ENCODE measurements at regions not wholly inside any gene's neighbourhood (a gene's known extent, or its start where the extent isn't known, plus 50 kb on each side); places are given as distances from the start of the nearest gene placed in this dataset.

GRCh38 chr12:82187011-82187410, 171.2 kb downstream of the CCDC59 start:
- TF ChIP-seq POLR2A (IDR thresholded peaks at IDR 0.05): no peak
- TF ChIP-seq, protein P1, sequence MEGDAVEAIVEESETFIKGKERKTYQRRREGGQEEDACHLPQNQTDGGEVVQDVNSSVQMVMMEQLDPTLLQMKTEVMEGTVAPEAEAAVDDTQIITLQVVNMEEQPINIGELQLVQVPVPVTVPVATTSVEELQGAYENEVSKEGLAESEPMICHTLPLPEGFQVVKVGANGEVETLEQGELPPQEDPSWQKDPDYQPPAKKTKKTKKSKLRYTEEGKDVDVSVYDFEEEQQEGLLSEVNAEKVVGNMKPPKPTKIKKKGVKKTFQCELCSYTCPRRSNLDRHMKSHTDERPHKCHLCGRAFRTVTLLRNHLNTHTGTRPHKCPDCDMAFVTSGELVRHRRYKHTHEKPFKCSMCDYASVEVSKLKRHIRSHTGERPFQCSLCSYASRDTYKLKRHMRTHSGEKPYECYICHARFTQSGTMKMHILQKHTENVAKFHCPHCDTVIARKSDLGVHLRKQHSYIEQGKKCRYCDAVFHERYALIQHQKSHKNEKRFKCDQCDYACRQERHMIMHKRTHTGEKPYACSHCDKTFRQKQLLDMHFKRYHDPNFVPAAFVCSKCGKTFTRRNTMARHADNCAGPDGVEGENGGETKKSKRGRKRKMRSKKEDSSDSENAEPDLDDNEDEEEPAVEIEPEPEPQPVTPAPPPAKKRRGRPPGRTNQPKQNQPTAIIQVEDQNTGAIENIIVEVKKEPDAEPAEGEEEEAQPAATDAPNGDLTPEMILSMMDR (IDR thresholded peaks at IDR 0.05): no peak
- no peak for TF ChIP-seq POLR2AphosphoS5 (IDR thresholded peaks at IDR 0.05)
- TF ChIP-seq EP300 (IDR thresholded peaks at IDR 0.05): no peak
- ATAC-seq (ENCODE audit: low FRiP score in 2 of 2): no peak

DNA sequence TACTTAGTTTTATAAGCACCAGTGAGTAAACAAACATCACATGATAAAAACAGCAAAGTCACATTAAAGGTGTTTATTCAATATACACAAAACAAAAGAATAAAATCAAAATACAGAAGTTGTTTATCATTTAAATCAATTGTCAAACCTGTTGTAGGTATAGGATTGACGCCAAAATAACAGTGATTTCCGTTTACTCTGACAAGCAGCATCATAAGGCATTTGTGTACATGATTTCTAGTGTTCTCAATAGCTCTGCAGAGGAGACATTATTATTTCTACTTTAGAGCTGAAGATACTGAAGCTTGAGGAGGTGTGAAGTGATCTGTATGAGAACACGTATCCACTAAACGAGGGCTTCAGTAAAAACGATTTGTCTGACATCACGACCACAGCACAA, 171.9 kb downstream of the CCDC59 start:
- DNase-seq: no peak
- TF ChIP-seq EP300 (IDR thresholded peaks at IDR 0.05) (no peak), POLR2A (IDR thresholded peaks at IDR 0.05) (no peak), POLR2AphosphoS5 (IDR thresholded peaks at IDR 0.05) (no peak)
- TF ChIP-seq, protein P1 (IDR thresholded peaks at IDR 0.05): no peak
- H3K9me3 ChIP-seq: no peaks in the 10 kb centered on the region
- ATAC-seq (ENCODE audit: low FRiP score in 2 of 2): no peak
- no peaks in the 10 kb centered on the region for H3K4me1 ChIP-seq
- no peaks in the 10 kb centered on the region for H3K36me3 ChIP-seq
- H3K27me3 ChIP-seq: no peaks in the 10 kb centered on the region
- no peak overlapping the region for H3K27ac ChIP-seq
- H3K4me3 ChIP-seq: no peak overlapping the region
- WGBS, 2 donors: 69 to 78% methylated on average over 6 of the region's 6 CpGs

More at GRCh38 chr12:82187011-82187410, 171.2 kb downstream of the CCDC59 start:
- Histone ChIP-seq H3K9me3 (no peaks in the 10 kb centered on the region), H3K4me3 (no peak overlapping the region), H3K27me3 (no peaks in the 10 kb centered on the region), H3K27ac (no peak overlapping the region), H3K36me3 (no peaks in the 10 kb centered on the region), H3K4me1 (no peaks in the 10 kb centered on the region)
- DNase-seq: no peak

GRCh38 chr12:82184844-82185243, 173.3 kb downstream of the CCDC59 start:
- TF ChIP-seq, protein P1 (IDR thresholded peaks at IDR 0.05): no peak
- TF ChIP-seq POLR2AphosphoS5 (IDR thresholded peaks at IDR 0.05): no peak
- TF ChIP-seq EP300 (IDR thresholded peaks at IDR 0.05): no peak
- TF ChIP-seq POLR2A (IDR thresholded peaks at IDR 0.05): no peak
- H3K4me3 ChIP-seq: no peak overlapping the region
- H3K36me3 ChIP-seq: no peaks in the 10 kb centered on the region
- no peak for DNase-seq
- no peaks in the 10 kb centered on the region for H3K4me1 ChIP-seq
- H3K27me3 ChIP-seq: no peaks in the 10 kb centered on the region
- no peak overlapping the region for H3K27ac ChIP-seq
- H3K9me3 ChIP-seq: no peaks in the 10 kb centered on the region
- WGBS, 2 donors: 78 to 86% methylated on average over 1 of the region's 1 CpG
- ATAC-seq (ENCODE audit: low FRiP score in 2 of 2): no peak

GRCh38 chr12:82182601-82183190, 175.5 kb downstream of the CCDC59 start:
- WGBS, 2 donors: 73 to 78% methylated on average over 4 of the region's 4 CpGs
- Histone ChIP-seq H3K27me3 (no peaks in the 10 kb centered on the region), H3K27ac (no peak overlapping the region), H3K4me3 (no peak overlapping the region), H3K4me1 (no peaks in the 10 kb centered on the region), H3K9me3 (no peaks in the 10 kb centered on the region), H3K36me3 (no peaks in the 10 kb centered on the region)
- DNase-seq (no peak), ATAC-seq (ENCODE audit: low FRiP score in 2 of 2) (no peak)
- TF ChIP-seq, protein P1 (IDR thresholded peaks at IDR 0.05): no peak
- TF ChIP-seq POLR2AphosphoS5 (IDR thresholded peaks at IDR 0.05) (no peak), EP300 (IDR thresholded peaks at IDR 0.05) (no peak), POLR2A (IDR thresholded peaks at IDR 0.05) (no peak)

DNA sequence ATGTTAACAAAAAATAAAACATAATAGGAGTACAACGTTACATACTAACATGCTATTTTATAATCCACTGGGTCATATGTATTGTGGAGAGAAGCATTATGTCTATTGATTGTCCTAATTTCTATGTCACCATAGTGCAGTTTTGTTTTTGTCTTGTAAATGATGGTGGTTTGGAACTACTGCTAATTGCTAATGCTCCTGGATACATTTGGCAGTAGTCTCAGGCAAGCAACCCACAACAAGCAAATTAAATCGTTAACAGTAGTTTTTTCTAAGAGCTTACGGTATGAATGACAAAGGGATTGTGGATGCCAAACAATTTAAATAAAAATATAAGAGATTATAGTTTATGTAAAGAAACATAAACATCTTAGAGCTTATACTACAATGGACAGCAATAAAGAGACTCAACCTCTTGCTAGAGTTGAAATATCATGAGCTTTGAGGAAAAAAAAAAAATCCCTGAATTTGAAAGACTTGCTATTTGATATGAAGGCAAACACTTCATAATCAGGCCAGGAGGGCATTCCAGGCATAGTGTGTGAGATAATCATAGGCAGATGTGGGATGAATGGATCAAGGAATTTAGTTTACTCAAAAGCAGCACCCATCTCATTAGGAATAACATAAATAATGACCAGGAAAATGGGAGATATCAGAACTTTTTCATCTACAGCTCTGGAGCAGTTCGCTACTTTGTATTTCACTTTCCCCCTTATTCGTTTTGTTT, 181.3 kb downstream of the CCDC59 start:
- WGBS, 2 donors: 68 to 74% methylated on average over 5 of the region's 5 CpGs
- ATAC-seq (ENCODE audit: low FRiP score in 2 of 2) (no peak), DNase-seq (no peak)
- H3K9me3 ChIP-seq: no peaks in the 10 kb centered on the region
- H3K27ac ChIP-seq: no peak overlapping the region
- TF ChIP-seq POLR2AphosphoS5 (IDR thresholded peaks at IDR 0.05) (no peak), POLR2A (IDR thresholded peaks at IDR 0.05) (no peak), EP300 (IDR thresholded peaks at IDR 0.05) (no peak)
- TF ChIP-seq, protein P1 (IDR thresholded peaks at IDR 0.05): no peak
- no peak overlapping the region for H3K4me3 ChIP-seq
- no peaks in the 10 kb centered on the region for H3K27me3 ChIP-seq
- no peaks in the 10 kb centered on the region for H3K36me3 ChIP-seq
- no peaks in the 10 kb centered on the region for H3K4me1 ChIP-seq

Data from upper lobe of left lung (tissue), 6 donors.